MCF 10A (cell line): ENCODE measurements at regions not wholly inside any gene's neighbourhood (a gene's known extent, or its start where the extent isn't known, plus 50 kb on each side); places are given as distances from the start of the nearest gene placed in this dataset.

Source experiments
- BruUV-seq: library from RNA; stranded (reverse); fragments of 400-500 nt; replicated peaks from 2 replicates; lab custom pipeline; 2021; lab: Mats Ljungman, UMichigan
- CTCF ChIA-PET: fragments of 300-600 bp; sonication (Branson Sonifier 250); formaldehyde crosslinking; extraction: SDS; loops from one replicate; lab custom pipeline; 2021; ENCODE audit warnings: antibody characterized with exemption, inconsistent platforms; lab: Yijun Ruan, JAX
- POLR2A ChIA-PET: fragments of 300-600, 350-650 bp; sonication (Branson Sonifier 250); formaldehyde crosslinking; extraction: SDS; loops from one replicate; lab custom pipeline; 2020; ENCODE audit warnings: antibody characterized with exemption, inconsistent platforms; lab: Yijun Ruan, JAX
- DNase-seq: peaks from one replicate; pipeline ENCODE4 v3.0.0-alpha.2; 2018; ENCODE audit not compliant: unreplicated experiment
- H3K27ac Mint-ChIP-seq: one replicate; pipeline ENCODE4 v1.8.0; 2022; ENCODE audit warnings: mild to moderate bottlenecking, low read depth, mixed read lengths; ENCODE audit not compliant: unreplicated experiment
- H3K27me3 Mint-ChIP-seq: one replicate; pipeline ENCODE4 v1.8.0; 2022; ENCODE audit warnings: mixed read lengths; ENCODE audit not compliant: insufficient read depth, unreplicated experiment
- H3K36me3 Mint-ChIP-seq: one replicate; pipeline ENCODE4 v1.8.0; 2022; ENCODE audit warnings: mild to moderate bottlenecking, moderate library complexity, mixed read lengths; ENCODE audit not compliant: insufficient read depth, unreplicated experiment
- H3K4me1 Mint-ChIP-seq: one replicate; pipeline ENCODE4 v1.8.0; 2022; ENCODE audit warnings: mixed read lengths; ENCODE audit not compliant: insufficient read depth, unreplicated experiment
- H3K4me3 Mint-ChIP-seq: one replicate; pipeline ENCODE4 v1.8.0; 2022; ENCODE audit warnings: mild to moderate bottlenecking, moderate library complexity, mixed read lengths; ENCODE audit not compliant: unreplicated experiment
- H3K9me3 Mint-ChIP-seq: one replicate; pipeline ENCODE4 v1.8.0; 2022; ENCODE audit warnings: mixed read lengths; ENCODE audit not compliant: unreplicated experiment
- CTCF ChIP-seq: fragments of 200-600 bp; IDR thresholded peaks from one replicate; pipeline ENCODE4 v1.8.0; 2022; ENCODE audit warnings: antibody characterized with exemption, mild to moderate bottlenecking; ENCODE audit not compliant: unreplicated experiment
- intact Hi-C: fragments of 100-400 bp; cut with micrococcal nuclease; formaldehyde crosslinking; loops from 2 replicates; pipeline ENCODE4 v1.14.1; 2022

GRCh38 chr3:162498626-162499025 is 1002.0 kb downstream of the OTOL1 start:
- no peaks in the 10 kb centered on the region for H3K36me3 Mint-ChIP-seq
- no TSS peak for BruUV-seq
- TF ChIP-seq CTCF: no peak
- POLR2A ChIA-PET: no interaction called here
- DNase-seq: no peak
- H3K4me1 Mint-ChIP-seq: no peaks in the 10 kb centered on the region
- CTCF ChIA-PET: no interaction called here
- intact Hi-C loops: no loop called here
- H3K27me3 Mint-ChIP-seq: no peaks in the 10 kb centered on the region
- no peak overlapping the region for H3K27ac Mint-ChIP-seq
- peaks cover 9% of the 10 kb centered on the region for H3K9me3 Mint-ChIP-seq
- H3K4me3 Mint-ChIP-seq: no peak overlapping the region

GRCh38 chr3:162507397-162507796 is 1010.8 kb downstream of the OTOL1 start:
- intact Hi-C loops: no loop called here
- CTCF ChIA-PET: no interaction called here
- Mint-ChIP-seq H3K36me3 (no peaks in the 10 kb centered on the region), H3K27ac (no peak overlapping the region), H3K9me3 (no peaks in the 10 kb centered on the region), H3K4me3 (no peak overlapping the region), H3K27me3 (no peaks in the 10 kb centered on the region), H3K4me1 (no peaks in the 10 kb centered on the region)
- DNase-seq: no peak
- no TSS peak for BruUV-seq
- TF ChIP-seq CTCF: no peak
- POLR2A ChIA-PET: no interaction called here

- intact Hi-C loops: no loop called here
- CTCF ChIA-PET: interaction anchor here (0.7 to 0.8 kb wide), 2 partner anchors 8 to 950 kb away, joined by 3 to 4 read pairs; no protein-coding TSS in a partner anchor
Observed at GRCh38 chr3:162512488-162512887, 1015.9 kb downstream of the OTOL1 start.

GRCh38 chr3:162517110-162517509 is 1020.5 kb downstream of the OTOL1 start:
- intact Hi-C loops: no loop called here
- TF ChIP-seq CTCF: no peak

More at GRCh38 chr3:162512488-162512887, 1015.9 kb downstream of the OTOL1 start:
- TF ChIP-seq CTCF: no peak
- Mint-ChIP-seq H3K4me1 (no peaks in the 10 kb centered on the region), H3K27me3 (no peaks in the 10 kb centered on the region), H3K4me3 (no peak overlapping the region), H3K27ac (no peak overlapping the region), H3K9me3 (no peaks in the 10 kb centered on the region), H3K36me3 (no peaks in the 10 kb centered on the region)
- BruUV-seq: no TSS peak
- DNase-seq: no peak
- POLR2A ChIA-PET: interaction anchor here (0.7 kb wide), 1 partner anchor 506 kb away, joined by 3 read pairs; no protein-coding TSS in a partner anchor

More at GRCh38 chr3:162517110-162517509, 1020.5 kb downstream of the OTOL1 start:
- CTCF ChIA-PET: no interaction called here
- POLR2A ChIA-PET: no interaction called here
- BruUV-seq: no TSS peak
- Mint-ChIP-seq H3K27me3 (no peaks in the 10 kb centered on the region), H3K4me3 (no peak overlapping the region), H3K36me3 (no peaks in the 10 kb centered on the region), H3K4me1 (no peaks in the 10 kb centered on the region), H3K27ac (no peak overlapping the region), H3K9me3 (no peaks in the 10 kb centered on the region)
- no peak for DNase-seq
